ENCODE measurements at regions not wholly inside any gene's neighbourhood (a gene's known extent, or its start where the extent isn't known, plus 50 kb on each side); places are given as distances from the start of the nearest gene placed in this dataset.

DNA sequence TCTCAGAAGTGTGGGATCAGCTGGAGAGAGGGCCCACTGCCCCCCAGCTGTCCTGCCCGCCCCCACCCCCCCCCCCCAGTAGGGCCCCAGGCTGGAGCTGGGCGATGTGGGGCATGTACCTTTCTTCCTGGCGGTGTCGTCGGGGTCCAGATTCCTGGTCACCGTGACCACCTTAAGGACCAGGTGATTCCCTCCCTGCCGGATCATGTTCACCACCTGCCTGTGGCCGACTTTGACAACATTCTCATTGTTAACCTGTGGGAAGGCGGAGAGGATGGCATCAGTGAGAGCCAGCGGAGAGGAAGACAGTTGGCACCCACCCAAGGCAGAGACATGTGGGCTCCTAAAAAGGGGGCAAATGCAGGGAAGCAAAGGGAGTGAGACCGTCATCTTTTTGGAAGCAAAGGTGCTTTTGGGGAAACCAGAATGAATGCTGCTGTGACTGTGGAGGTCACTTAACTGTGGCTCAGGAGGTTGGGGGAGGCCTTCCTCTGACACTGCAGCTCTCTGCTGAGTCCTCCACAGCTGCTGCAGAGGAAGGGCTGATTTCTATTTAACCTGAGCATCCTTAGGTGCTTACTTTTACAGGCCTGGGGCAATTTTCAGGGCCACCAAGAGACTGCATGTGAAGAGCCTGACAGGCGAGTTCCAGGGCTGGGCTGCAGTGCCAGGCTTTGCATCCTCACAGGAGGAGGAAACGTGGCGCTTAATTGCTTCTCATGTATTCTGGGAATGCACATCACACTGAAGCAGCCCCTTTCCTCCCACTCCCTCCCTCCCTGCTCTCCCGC is 104.5 kb downstream of the CTTN start:
- Histone ChIP-seq H3K4me1 (no peaks in the 10 kb centered on the region), H3K27ac (no peak overlapping the region), H3K4me3 (no peak overlapping the region), H3K27me3 (no peaks in the 10 kb centered on the region), H3K9me3 (no peaks in the 10 kb centered on the region), H3K36me3 (no peaks in the 10 kb centered on the region)
- intact Hi-C loops (cut with DNase I; ENCODE audit: low total_unique reads) = no loop called here
- no peak for DNase-seq
- TF ChIP-seq POLR2A (IDR thresholded peaks at IDR 0.05) (no peak), CTCF (IDR thresholded peaks at IDR 0.05) (no peak)

DNA sequence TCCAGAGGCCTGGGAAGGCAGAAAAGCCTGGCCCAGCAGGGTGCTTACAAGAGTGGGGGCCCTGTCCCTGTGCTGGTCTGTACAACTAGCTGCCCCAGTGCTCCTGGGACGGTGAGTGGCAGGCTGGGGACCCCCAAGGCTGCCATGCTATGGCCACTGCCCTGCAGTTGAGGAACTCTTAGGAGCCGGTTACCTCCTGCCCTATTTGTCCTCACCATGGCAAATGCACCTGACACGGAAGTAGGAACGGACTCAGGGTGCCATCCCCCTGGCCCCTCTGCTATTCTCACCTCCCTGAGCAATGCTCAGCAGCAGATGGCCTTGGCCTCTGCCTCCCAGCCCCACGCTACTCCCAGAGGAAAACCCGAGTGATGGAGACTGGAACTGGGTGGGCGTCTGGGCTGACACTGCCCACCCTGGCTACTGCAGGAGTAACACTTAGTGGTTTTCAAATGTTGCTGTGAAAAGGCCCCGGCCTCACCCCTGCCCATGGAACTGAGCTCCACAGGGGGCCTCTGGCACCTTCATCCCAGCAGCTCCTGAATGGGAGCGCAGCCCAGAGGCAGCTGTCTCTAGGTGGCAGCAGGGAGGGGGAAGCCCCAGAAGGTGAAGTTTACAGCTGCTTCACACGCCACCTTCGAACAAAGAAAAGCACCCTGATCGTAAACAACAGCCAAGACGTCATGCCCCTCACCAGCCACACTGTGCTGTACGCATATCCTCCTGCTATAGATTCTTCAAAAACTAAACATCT is 105.3 kb downstream of the CTTN start:
- Histone ChIP-seq H3K9me3 (no peaks in the 10 kb centered on the region), H3K27ac (no peak overlapping the region), H3K4me3 (no peak overlapping the region), H3K36me3 (no peaks in the 10 kb centered on the region), H3K4me1 (no peaks in the 10 kb centered on the region), H3K27me3 (no peaks in the 10 kb centered on the region)
- intact Hi-C loops (cut with DNase I; ENCODE audit: low total_unique reads) = no loop called here
- TF ChIP-seq POLR2A (IDR thresholded peaks at IDR 0.05) = no peak
- no peak for TF ChIP-seq CTCF (IDR thresholded peaks at IDR 0.05)
- DNase-seq = no peak

GRCh38 chr11:70504246-70505020 is 106.1 kb downstream of the CTTN start:
- Histone ChIP-seq H3K4me1 (no peaks in the 10 kb centered on the region), H3K36me3 (no peaks in the 10 kb centered on the region), H3K27ac (no peak overlapping the region), H3K4me3 (no peak overlapping the region), H3K27me3 (no peaks in the 10 kb centered on the region), H3K9me3 (no peaks in the 10 kb centered on the region)
- intact Hi-C loops (cut with DNase I; ENCODE audit: low total_unique reads) = no loop called here
- TF ChIP-seq POLR2A (IDR thresholded peaks at IDR 0.05) (no peak), CTCF (IDR thresholded peaks at IDR 0.05) (no peak)
- DNase-seq = no peak

DNA sequence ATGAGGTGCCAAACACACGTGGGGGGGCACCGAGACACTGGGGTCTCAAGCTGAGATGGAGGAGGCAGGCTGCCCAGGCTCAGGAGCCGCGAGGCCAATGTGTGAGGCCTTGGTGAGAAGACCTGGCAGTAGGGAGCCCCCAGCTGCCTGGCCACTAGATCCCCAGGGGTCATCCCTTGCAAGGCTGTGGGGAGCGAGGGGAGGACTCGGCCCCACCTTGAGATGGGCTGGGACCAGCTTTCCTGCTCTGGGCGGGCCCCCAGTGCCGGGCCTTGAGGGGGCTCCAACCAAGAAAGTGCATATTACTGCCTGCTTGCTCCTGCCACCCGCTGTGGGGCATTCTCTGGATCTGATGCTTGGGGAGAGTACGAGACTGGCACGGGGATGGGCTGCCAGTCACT is 107.0 kb downstream of the CTTN start:
- H3K36me3 ChIP-seq = no peaks in the 10 kb centered on the region
- no peak overlapping the region for H3K4me3 ChIP-seq
- no peaks in the 10 kb centered on the region for H3K27me3 ChIP-seq
- DNase-seq = no peak
- H3K4me1 ChIP-seq = no peaks in the 10 kb centered on the region
- H3K27ac ChIP-seq = no peak overlapping the region
- intact Hi-C loops (cut with DNase I; ENCODE audit: low total_unique reads) = no loop called here
- H3K9me3 ChIP-seq = no peaks in the 10 kb centered on the region
- TF ChIP-seq CTCF (IDR thresholded peaks at IDR 0.05) = no peak
- TF ChIP-seq POLR2A (IDR thresholded peaks at IDR 0.05) = no peak
